ENCODE measurements at regions not wholly inside any gene's neighbourhood (a gene's known extent, or its start where the extent isn't known, plus 50 kb on each side); places are given as distances from the start of the nearest gene placed in this dataset.

DNA sequence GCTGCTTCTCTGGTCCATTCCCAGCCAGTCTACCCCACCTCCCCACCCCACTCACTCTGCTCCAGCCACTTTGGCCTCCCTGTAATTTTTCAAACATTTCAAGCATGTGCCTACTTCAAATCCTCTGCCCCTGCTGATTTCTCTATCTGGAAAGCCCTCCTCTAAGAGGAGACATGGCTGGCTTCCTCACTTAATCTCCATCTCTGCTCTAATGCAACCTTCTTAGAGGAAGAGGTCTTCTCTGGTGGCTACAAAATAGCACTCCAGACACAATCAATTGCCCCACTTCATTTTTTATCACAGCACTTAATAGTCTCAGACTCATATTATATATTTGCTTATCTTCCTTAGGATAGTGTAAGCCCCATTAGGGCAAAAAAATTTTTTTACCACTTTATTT is 161.1 kb upstream of the SLC39A10 start:
- Histone ChIP-seq H3K9me3 (no peaks in the 10 kb centered on the region), H3K27me3 (no peaks in the 10 kb centered on the region), H3K36me3 (no peaks in the 10 kb centered on the region), H3K27ac (no peak overlapping the region), H3K4me3 (no peak overlapping the region), H3K4me1 (no peaks in the 10 kb centered on the region)
- intact Hi-C loops (cut with DNase I), result no loop called here
- FAIRE-seq, result no peak
- no peak for ATAC-seq
- TF ChIP-seq, protein P1, sequence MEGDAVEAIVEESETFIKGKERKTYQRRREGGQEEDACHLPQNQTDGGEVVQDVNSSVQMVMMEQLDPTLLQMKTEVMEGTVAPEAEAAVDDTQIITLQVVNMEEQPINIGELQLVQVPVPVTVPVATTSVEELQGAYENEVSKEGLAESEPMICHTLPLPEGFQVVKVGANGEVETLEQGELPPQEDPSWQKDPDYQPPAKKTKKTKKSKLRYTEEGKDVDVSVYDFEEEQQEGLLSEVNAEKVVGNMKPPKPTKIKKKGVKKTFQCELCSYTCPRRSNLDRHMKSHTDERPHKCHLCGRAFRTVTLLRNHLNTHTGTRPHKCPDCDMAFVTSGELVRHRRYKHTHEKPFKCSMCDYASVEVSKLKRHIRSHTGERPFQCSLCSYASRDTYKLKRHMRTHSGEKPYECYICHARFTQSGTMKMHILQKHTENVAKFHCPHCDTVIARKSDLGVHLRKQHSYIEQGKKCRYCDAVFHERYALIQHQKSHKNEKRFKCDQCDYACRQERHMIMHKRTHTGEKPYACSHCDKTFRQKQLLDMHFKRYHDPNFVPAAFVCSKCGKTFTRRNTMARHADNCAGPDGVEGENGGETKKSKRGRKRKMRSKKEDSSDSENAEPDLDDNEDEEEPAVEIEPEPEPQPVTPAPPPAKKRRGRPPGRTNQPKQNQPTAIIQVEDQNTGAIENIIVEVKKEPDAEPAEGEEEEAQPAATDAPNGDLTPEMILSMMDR (IDR thresholded peaks at IDR 0.05), result no peak
- no peak for DNase-seq

DNA sequence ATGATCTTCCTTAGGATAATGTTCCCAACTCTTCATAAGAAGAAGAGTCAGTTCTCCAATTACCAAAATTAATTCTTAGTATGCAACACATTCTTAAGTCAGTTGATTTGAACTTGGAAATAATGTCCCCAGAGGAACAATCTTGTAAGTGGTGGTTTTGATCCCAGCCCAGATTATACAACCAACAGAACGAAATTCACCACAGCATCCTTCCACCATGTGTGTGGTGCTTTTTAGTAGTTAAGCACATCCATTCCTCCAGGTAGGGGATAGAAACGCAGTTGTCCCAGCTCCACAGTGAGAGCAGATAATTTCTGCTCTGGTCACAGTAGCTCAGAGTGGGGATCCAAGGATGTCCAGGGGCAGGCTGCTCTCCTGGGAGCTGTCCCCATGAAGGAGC is 161.7 kb upstream of the SLC39A10 start:
- no peak for ATAC-seq
- no peak overlapping the region for H3K27ac ChIP-seq
- no peaks in the 10 kb centered on the region for H3K27me3 ChIP-seq
- no peak for DNase-seq
- 76 to 86% methylated on average over 2 of the region's 2 CpGs for WGBS, 2 donors
- no peak overlapping the region for H3K4me3 ChIP-seq
- H3K4me1 ChIP-seq, result no peaks in the 10 kb centered on the region
- FAIRE-seq, result no peak
- intact Hi-C loops (cut with DNase I), result no loop called here
- H3K9me3 ChIP-seq, result no peaks in the 10 kb centered on the region
- TF ChIP-seq, protein P1 (IDR thresholded peaks at IDR 0.05), result no peak
- H3K36me3 ChIP-seq, result no peaks in the 10 kb centered on the region

DNA sequence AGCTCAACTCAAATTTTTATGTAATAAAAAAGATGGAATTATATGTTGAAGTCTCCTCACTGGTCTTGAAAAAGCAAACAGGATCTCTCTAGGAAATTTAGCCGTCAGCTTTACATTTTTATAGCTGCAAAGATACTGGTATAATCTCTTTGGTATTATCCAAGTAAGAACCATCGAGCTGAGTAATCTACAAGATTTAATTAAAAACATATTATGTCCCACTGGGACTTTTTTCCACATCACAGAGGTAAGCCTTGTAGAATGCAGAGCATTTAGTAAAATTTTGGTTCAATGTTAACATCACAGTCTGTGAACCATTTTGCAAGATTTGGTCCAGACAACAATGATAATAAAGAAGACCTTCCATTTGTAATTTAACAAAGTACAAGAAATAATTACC is 162.6 kb upstream of the SLC39A10 start:
- DNase-seq (no peak), ATAC-seq (no peak), FAIRE-seq (no peak)
- no peaks in the 10 kb centered on the region for H3K27me3 ChIP-seq
- WGBS, 2 donors, result 74% methylated on average over 2 of the region's 2 CpGs
- H3K9me3 ChIP-seq, result no peaks in the 10 kb centered on the region
- no peaks in the 10 kb centered on the region for H3K36me3 ChIP-seq
- no peak overlapping the region for H3K4me3 ChIP-seq
- intact Hi-C loops (cut with DNase I), result no loop called here
- no peaks in the 10 kb centered on the region for H3K4me1 ChIP-seq
- H3K27ac ChIP-seq, result no peak overlapping the region
- TF ChIP-seq, protein P1 (IDR thresholded peaks at IDR 0.05), result no peak

DNA sequence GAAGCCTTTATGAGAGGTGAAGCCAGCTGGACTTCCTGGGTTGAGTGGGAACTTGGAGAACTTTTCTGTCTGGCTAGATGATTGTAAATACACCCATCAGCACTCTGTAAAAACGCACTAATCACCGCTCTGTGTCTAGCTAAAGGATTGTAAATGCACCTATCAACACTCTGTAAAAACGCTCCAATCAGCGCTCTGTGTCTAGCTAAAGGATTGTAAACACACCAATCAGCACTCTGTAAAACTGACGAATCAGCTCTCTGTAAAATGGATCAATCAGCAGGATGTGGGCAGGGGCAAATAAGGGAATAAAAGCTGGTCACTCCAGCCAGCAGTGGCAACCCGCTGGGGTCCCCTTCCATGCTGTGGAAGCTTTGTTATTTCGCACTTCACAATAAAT is 163.6 kb upstream of the SLC39A10 start:
- TF ChIP-seq, protein P1 (IDR thresholded peaks at IDR 0.05), result no peak
- intact Hi-C loops (cut with DNase I), result no loop called here
- DNase-seq, result no peak
- Histone ChIP-seq H3K4me3 (no peak overlapping the region), H3K27ac (no peak overlapping the region), H3K27me3 (no peaks in the 10 kb centered on the region), H3K9me3 (no peaks in the 10 kb centered on the region), H3K4me1 (no peaks in the 10 kb centered on the region), H3K36me3 (no peaks in the 10 kb centered on the region)
- WGBS, 2 donors, result 86 to 91% methylated on average over 7 of the region's 7 CpGs
- no peak for ATAC-seq
- no peak for FAIRE-seq

DNA sequence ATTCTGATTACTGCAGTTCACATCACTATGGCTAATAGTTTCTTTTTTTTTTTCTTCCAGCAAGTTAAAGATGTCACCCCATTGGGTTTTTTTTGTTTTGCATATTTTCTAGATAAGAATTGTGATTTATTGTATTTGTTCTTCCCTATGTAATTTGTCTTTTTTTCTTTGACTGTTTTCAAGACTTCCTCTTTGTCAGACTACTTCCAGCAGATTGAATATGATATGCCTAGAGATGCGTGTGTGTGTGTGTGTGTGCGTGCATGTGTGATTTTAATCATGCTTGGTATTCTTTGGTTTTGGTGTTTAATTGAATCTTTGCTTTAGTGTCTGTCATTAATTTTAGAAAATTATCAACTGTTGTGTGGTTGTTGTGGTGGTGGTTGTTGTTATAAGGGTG is 166.7 kb upstream of the SLC39A10 start:
- H3K36me3 ChIP-seq, result no peaks in the 10 kb centered on the region
- H3K9me3 ChIP-seq, result no peaks in the 10 kb centered on the region
- TF ChIP-seq, protein P1 (IDR thresholded peaks at IDR 0.05), result no peak
- DNase-seq (no peak), FAIRE-seq (no peak), ATAC-seq (no peak)
- H3K27me3 ChIP-seq, result no peaks in the 10 kb centered on the region
- no peak overlapping the region for H3K4me3 ChIP-seq
- intact Hi-C loops (cut with DNase I), result no loop called here
- no peaks in the 10 kb centered on the region for H3K4me1 ChIP-seq
- WGBS, 2 donors, result 81 to 89% methylated on average over 2 of the region's 2 CpGs
- H3K27ac ChIP-seq, result no peak overlapping the region
